Endodermal cell (in vitro differentiated cells): ENCODE measurements at regions not wholly inside any gene's neighbourhood (a gene's known extent, or its start where the extent isn't known, plus 50 kb on each side); places are given as distances from the start of the nearest gene placed in this dataset.

Source experiments
- DNase-seq: peaks from one replicate; pipeline ENCODE4 v3.0.0-alpha.2; 2017
- H3K27ac ChIP-seq: 2 replicates; pipeline ENCODE4 v1.5.1; 2013; ENCODE audit warnings: mild to moderate bottlenecking, low read depth, low read length, moderate library complexity
- H3K27me3 ChIP-seq: 2 replicates; pipeline ENCODE4 v1.6.1; 2013; ENCODE audit warnings: mild to moderate bottlenecking, low read length, moderate library complexity; ENCODE audit not compliant: insufficient read depth, control insufficient read depth, poor library complexity, severe bottlenecking
- H3K36me3 ChIP-seq: 2 replicates; pipeline ENCODE4 v1.7.0; 2013; ENCODE audit warnings: mild to moderate bottlenecking, low read length, moderate library complexity; ENCODE audit not compliant: control insufficient read depth, insufficient read depth
- H3K4me1 ChIP-seq: one replicate; pipeline ENCODE4 v1.7.0; 2013; ENCODE audit warnings: low read length; ENCODE audit not compliant: control insufficient read depth, insufficient read depth
- H3K4me3 ChIP-seq: 2 replicates; pipeline ENCODE4 v1.5.1; 2013; ENCODE audit warnings: mild to moderate bottlenecking, low read length, moderate library complexity
- H3K9ac ChIP-seq: 2 replicates; pipeline ENCODE4 v1.6.1; 2013; ENCODE audit warnings: mild to moderate bottlenecking, low read length, moderate library complexity; ENCODE audit not compliant: poor library complexity, severe bottlenecking; ENCODE audit errors: extremely low read depth
- H3K9me3 ChIP-seq: 2 replicates; pipeline ENCODE4 v1.6.1; 2013; ENCODE audit warnings: mild to moderate bottlenecking, low read length, moderate library complexity; ENCODE audit not compliant: control insufficient read depth
- H3K27ac Mint-ChIP-seq: 2 replicates; pipeline ENCODE4 v1.8.0; 2020; ENCODE audit warnings: mixed read lengths
- H3K27me3 Mint-ChIP-seq: 2 replicates; pipeline ENCODE4 v1.8.0; 2021; ENCODE audit warnings: mild to moderate bottlenecking, mixed read lengths; ENCODE audit not compliant: insufficient read depth
- H3K36me3 Mint-ChIP-seq: 2 replicates; pipeline ENCODE4 v1.8.0; 2020; ENCODE audit warnings: low read depth, mixed read lengths
- H3K4me1 Mint-ChIP-seq: 2 replicates; pipeline ENCODE4 v1.8.0; 2020; ENCODE audit warnings: mixed read lengths
- H3K4me3 Mint-ChIP-seq: 2 replicates; pipeline ENCODE4 v1.8.0; 2020; ENCODE audit warnings: mild to moderate bottlenecking, moderate library complexity, mixed read lengths
- H3K9me3 Mint-ChIP-seq: 2 replicates; pipeline ENCODE4 v1.8.0; 2020; ENCODE audit warnings: mild to moderate bottlenecking, mixed read lengths
- WGBS, 2 experiments: methylation state at CpG; one replicate each; pipeline versions ENCODE4 v1.1.5 to v1.1.7; 2013; ENCODE audit warnings: missing lambda C conversion rate in 2 of 2, mixed read lengths in 1 of 2; ENCODE audit not compliant: insufficient coverage in 1 of 2, insufficient read length in 1 of 2; 5-methylcytosine and 5-hydroxymethylcytosine counted together
- TF ChIP-seq, protein P1 (sequence below): fragments of 200-600 bp; sonication (generic); conservative IDR thresholded peaks from 2 replicates; pipeline ENCODE4 v1.5.0; 2021; ENCODE audit warnings: antibody characterized with exemption, mild to moderate bottlenecking

DNA sequence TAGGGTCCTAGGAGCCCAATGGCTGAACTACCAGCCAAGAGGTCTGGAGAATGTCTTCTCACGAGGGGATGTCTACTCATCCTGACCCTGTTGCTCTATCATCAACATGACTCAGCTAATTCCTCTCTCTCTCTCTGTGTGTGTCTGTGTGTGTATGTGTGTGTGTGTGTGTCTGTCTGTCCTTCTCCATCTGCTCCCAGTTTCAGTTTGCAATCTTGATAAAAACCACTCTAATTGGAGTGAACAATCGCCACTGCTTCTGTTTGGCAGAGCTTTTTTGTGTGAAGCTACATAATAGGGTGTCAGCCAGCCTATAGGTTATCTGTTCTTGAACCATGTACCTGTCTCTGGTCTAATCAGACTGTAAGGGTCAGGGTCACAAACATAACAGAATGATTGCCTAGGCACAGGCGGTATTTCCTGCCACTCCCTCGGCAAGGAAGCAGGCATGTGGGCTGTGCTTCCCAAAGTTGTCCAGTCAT is 219.8 kb downstream of the SH3BP4 start:
- Mint-ChIP-seq H3K36me3 (no peaks in the 10 kb centered on the region), H3K4me3 (no peak overlapping the region), H3K9me3 (peaks cover 2% of the 10 kb centered on the region), H3K27ac (no peak overlapping the region), H3K4me1 (peaks cover 4% of the 10 kb centered on the region), H3K27me3 (peaks cover 1% of the 10 kb centered on the region)
- Histone ChIP-seq H3K9ac (no peak overlapping the region), H3K27me3 (no peaks in the 10 kb centered on the region), H3K36me3 (no peaks in the 10 kb centered on the region), H3K27ac (no peak overlapping the region), H3K4me3 (no peak overlapping the region), H3K9me3 (no peaks in the 10 kb centered on the region), H3K4me1 (no peaks in the 10 kb centered on the region)
- TF ChIP-seq, protein P1, sequence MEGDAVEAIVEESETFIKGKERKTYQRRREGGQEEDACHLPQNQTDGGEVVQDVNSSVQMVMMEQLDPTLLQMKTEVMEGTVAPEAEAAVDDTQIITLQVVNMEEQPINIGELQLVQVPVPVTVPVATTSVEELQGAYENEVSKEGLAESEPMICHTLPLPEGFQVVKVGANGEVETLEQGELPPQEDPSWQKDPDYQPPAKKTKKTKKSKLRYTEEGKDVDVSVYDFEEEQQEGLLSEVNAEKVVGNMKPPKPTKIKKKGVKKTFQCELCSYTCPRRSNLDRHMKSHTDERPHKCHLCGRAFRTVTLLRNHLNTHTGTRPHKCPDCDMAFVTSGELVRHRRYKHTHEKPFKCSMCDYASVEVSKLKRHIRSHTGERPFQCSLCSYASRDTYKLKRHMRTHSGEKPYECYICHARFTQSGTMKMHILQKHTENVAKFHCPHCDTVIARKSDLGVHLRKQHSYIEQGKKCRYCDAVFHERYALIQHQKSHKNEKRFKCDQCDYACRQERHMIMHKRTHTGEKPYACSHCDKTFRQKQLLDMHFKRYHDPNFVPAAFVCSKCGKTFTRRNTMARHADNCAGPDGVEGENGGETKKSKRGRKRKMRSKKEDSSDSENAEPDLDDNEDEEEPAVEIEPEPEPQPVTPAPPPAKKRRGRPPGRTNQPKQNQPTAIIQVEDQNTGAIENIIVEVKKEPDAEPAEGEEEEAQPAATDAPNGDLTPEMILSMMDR: no peak
- WGBS, 2 experiments: 90 to 92% methylated on average over 2 to 4 of the region's 4 CpGs
- no peak for DNase-seq

DNA sequence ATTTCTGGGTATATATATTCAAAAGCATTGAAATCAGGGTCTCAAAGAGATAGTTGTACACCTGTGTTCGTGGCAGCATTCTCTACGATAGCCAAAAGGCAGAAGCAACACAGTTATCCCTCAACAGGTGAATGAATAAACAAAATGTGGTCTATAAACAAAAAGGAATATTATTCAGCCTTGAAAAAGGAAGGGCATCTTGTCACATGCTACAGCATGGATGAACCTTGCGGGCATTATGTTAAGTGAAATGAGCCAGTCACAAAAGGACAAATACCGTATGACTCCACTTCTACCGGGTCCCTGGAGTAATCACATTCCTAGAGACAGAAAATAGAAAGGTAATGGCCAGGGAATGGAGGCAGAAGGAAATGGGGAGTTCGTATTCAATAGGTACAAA is 228.8 kb downstream of the SH3BP4 start:
- Mint-ChIP-seq H3K4me3 (no peak overlapping the region), H3K27me3 (no peaks in the 10 kb centered on the region), H3K27ac (no peak overlapping the region), H3K36me3 (no peaks in the 10 kb centered on the region), H3K9me3 (no peaks in the 10 kb centered on the region), H3K4me1 (no peaks in the 10 kb centered on the region)
- no peaks in the 10 kb centered on the region for H3K9me3 ChIP-seq
- no peak overlapping the region for H3K9ac ChIP-seq
- 94 to 96% methylated on average over 5 to 6 of the region's 6 CpGs for WGBS, 2 experiments
- H3K36me3 ChIP-seq: no peaks in the 10 kb centered on the region
- TF ChIP-seq, protein P1: no peak
- H3K4me1 ChIP-seq: no peaks in the 10 kb centered on the region
- no peak overlapping the region for H3K27ac ChIP-seq
- H3K27me3 ChIP-seq: no peaks in the 10 kb centered on the region
- H3K4me3 ChIP-seq: no peak overlapping the region
- DNase-seq: no peak

DNA sequence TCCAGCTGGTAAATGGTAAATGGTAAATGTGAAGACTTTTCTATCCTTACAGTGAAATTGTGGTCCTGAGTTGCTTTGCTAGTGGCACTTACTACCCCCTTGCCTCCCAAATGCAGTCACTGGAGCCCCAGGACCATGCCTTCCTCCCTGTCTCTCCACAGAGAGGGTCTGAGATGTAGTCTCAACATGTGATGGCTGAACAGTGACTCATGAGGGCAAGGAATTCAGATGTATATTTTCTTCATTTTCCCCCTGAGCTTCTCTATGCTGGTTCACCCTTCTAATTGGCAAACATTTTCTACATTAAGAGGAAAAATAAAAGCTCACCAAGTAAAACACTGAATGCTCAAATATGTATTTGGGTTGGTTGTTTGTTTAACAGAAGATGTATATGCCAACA is 232.0 kb downstream of the SH3BP4 start:
- TF ChIP-seq, protein P1: no peak
- Histone ChIP-seq H3K4me1 (no peaks in the 10 kb centered on the region), H3K9me3 (no peaks in the 10 kb centered on the region), H3K9ac (no peak overlapping the region), H3K27me3 (no peaks in the 10 kb centered on the region), H3K4me3 (no peak overlapping the region), H3K36me3 (no peaks in the 10 kb centered on the region), H3K27ac (no peak overlapping the region)
- no peak for DNase-seq
- Mint-ChIP-seq H3K4me1 (no peaks in the 10 kb centered on the region), H3K36me3 (no peaks in the 10 kb centered on the region), H3K4me3 (no peak overlapping the region), H3K27ac (no peak overlapping the region), H3K9me3 (no peaks in the 10 kb centered on the region), H3K27me3 (peaks cover 2% of the 10 kb centered on the region)
